Parathyroid adenoma (tissue), 2 donors: ENCODE measurements at regions not wholly inside any gene's neighbourhood (a gene's known extent, or its start where the extent isn't known, plus 50 kb on each side); places are given as distances from the start of the nearest gene placed in this dataset.

Experiments used
- H2AFZ ChIP-seq: fragments of 300-600 bp; sonication (generic); one replicate; pipeline ENCODE4 v1.7.0; 2017; ENCODE audit warnings: antibody characterized with exemption, mild to moderate bottlenecking
- H3K27ac ChIP-seq: fragments of 300-600 bp; sonication (generic); one replicate; pipeline ENCODE4 v1.7.0; 2017
- H3K27me3 ChIP-seq: fragments of 300-600 bp; sonication (generic); one replicate; pipeline ENCODE4 v1.7.0; 2017; ENCODE audit warnings: low read length; ENCODE audit not compliant: control insufficient read depth, insufficient read depth
- H3K36me3 ChIP-seq: fragments of 300-600 bp; sonication (generic); one replicate; pipeline ENCODE4 v1.7.0; 2017; ENCODE audit warnings: low read length; ENCODE audit not compliant: control insufficient read depth, insufficient read depth
- H3K4me1 ChIP-seq: fragments of 300-600 bp; sonication (generic); one replicate; pipeline ENCODE4 v1.7.0; 2017; ENCODE audit warnings: control low read depth
- H3K4me2 ChIP-seq: fragments of 300-600 bp; sonication (generic); one replicate; pipeline ENCODE4 v1.7.0; 2017; ENCODE audit warnings: low read length
- H3K4me3 ChIP-seq: fragments of 300-600 bp; sonication (generic); one replicate; pipeline ENCODE4 v1.7.0; 2017; ENCODE audit warnings: low read depth, low read length
- H3K79me2 ChIP-seq: fragments of 300-600 bp; sonication (generic); one replicate; pipeline ENCODE4 v1.7.0; 2017; ENCODE audit warnings: control low read depth
- H3K9ac ChIP-seq: fragments of 300-600 bp; sonication (generic); one replicate; pipeline ENCODE4 v1.7.0; 2017; ENCODE audit warnings: mild to moderate bottlenecking
- H3K9me3 ChIP-seq: fragments of 300-600 bp; sonication (generic); one replicate; pipeline ENCODE4 v1.7.0; 2017; ENCODE audit warnings: low read length; ENCODE audit not compliant: control insufficient read depth
- CTCF ChIP-seq: fragments of 300-600 bp; sonication (generic); IDR thresholded peaks from one replicate; pipeline ENCODE4 v1.7.0; 2017; ENCODE audit warnings: antibody characterized with exemption, mild to moderate bottlenecking
- donor health status: primary hyperparathyroidism.

- Histone ChIP-seq H3K27me3 (no peaks in the 10 kb centered on the region), H3K9me3 (no peaks in the 10 kb centered on the region), H3K4me3 (no peak overlapping the region), H3K79me2 (no peaks in the 10 kb centered on the region), H3K27ac (no peak overlapping the region), H2AFZ (no peak overlapping the region), H3K36me3 (no peaks in the 10 kb centered on the region), H3K4me2 (no peak overlapping the region), H3K9ac (no peak overlapping the region), H3K4me1 (no peaks in the 10 kb centered on the region)
- TF ChIP-seq CTCF, result no peak
Measured at GRCh38 chr2:239793086-239793485, 232.1 kb downstream of the NDUFA10 start.

DNA sequence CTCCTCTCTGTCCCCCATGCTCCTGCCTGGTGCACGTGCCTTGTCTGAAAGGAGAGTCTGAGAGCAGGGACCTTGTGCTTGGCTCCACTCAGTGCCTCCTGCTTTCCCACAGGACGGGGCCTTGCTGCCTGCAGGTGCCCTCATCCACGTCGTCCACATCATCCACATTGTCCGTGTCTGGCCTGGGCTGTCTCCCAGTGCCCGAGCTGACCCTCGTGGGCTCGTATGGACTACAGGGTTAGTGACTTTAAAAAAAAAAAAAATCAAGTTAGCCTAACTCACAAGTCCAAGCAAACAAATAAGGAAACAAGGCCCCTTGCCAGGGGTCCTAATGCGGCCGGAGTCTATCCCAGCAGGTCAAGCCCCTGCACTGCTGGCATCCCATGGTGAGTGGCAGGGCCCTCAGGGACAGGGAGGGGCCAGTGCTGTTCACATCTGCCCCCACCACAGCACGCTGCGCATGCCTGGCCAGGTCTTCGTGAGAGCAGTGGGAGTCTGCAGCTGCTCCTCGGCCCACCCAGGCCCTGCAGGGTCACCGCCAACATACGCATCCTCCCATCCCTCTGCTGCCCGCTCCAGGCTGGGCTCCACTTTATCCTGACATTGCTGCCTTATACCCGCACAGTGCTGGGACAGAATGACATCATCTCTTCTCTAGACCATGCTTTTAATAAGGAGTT lies 232.6 kb downstream of the NDUFA10 start:
- Histone ChIP-seq H3K27me3 (no peaks in the 10 kb centered on the region), H3K4me1 (no peaks in the 10 kb centered on the region), H3K4me3 (no peak overlapping the region), H3K9me3 (no peaks in the 10 kb centered on the region), H3K27ac (no peak overlapping the region), H3K9ac (no peak overlapping the region), H2AFZ (no peak overlapping the region), H3K79me2 (no peaks in the 10 kb centered on the region), H3K36me3 (no peaks in the 10 kb centered on the region), H3K4me2 (no peak overlapping the region)
- TF ChIP-seq CTCF, result no peak

GRCh38 chr2:239791526-239792404 lies 233.4 kb downstream of the NDUFA10 start:
- Histone ChIP-seq H3K4me2 (no peak overlapping the region), H3K9me3 (no peaks in the 10 kb centered on the region), H3K79me2 (no peaks in the 10 kb centered on the region), H3K4me1 (no peaks in the 10 kb centered on the region), H2AFZ (no peak overlapping the region), H3K36me3 (no peaks in the 10 kb centered on the region), H3K27ac (no peak overlapping the region), H3K9ac (no peak overlapping the region), H3K4me3 (no peak overlapping the region), H3K27me3 (no peaks in the 10 kb centered on the region)
- no peak for TF ChIP-seq CTCF

GRCh38 chr2:239790721-239791120 lies 234.4 kb downstream of the NDUFA10 start:
- H3K9ac ChIP-seq, result no peak overlapping the region
- no peaks in the 10 kb centered on the region for H3K9me3 ChIP-seq
- no peak overlapping the region for H3K27ac ChIP-seq
- H3K4me2 ChIP-seq, result no peak overlapping the region
- no peak overlapping the region for H3K4me3 ChIP-seq
- no peaks in the 10 kb centered on the region for H3K4me1 ChIP-seq
- no peaks in the 10 kb centered on the region for H3K79me2 ChIP-seq
- H3K27me3 ChIP-seq, result no peaks in the 10 kb centered on the region
- H2AFZ ChIP-seq, result no peak overlapping the region
- H3K36me3 ChIP-seq, result no peaks in the 10 kb centered on the region
- no peak for TF ChIP-seq CTCF
